GM04504 (cell line): ENCODE measurements at regions not wholly inside any gene's neighbourhood (a gene's known extent, or its start where the extent isn't known, plus 50 kb on each side); places are given as distances from the start of the nearest gene placed in this dataset.

ENCODE experiments used
- DNase-seq: peaks from one replicate; pipeline ENCODE4 v3.0.0-alpha.2; 2012; ENCODE audit warnings: low read depth

GRCh38 chr2:238963161-238963970 lies 115.5 kb downstream of the TWIST2 start:
- no peak for DNase-seq

GRCh38 chr2:238963971-238964328 lies 116.1 kb downstream of the TWIST2 start:
- DNase-seq, result no peak

DNA sequence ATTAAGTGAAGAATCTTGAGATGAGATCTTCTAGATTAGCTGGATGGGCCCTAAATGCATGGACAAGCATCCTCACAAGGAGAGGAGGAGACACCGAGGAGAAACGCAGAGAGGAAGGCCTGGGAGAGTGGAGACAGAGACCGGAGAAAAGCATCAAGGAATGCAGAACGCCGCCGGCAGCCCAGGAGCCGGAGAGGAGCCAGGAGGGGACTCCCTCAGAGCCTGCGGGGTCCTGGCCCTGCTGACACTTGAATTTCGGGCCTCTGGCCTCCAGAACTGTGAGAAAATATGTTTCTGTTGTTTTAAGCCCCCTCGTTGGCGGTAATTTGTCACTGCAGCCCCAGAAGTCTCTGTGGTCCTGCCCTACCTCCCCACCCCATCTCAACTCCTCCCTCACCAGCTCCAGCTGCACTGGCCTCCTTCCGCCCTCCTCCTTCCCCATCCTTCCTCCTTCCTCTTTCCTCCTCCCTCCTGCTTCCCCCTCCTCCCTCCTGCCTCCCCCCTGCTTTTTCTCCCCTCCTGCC lies 116.7 kb downstream of the TWIST2 start:
- no peak for DNase-seq

GRCh38 chr2:238965371-238966071 lies 117.6 kb downstream of the TWIST2 start:
- DNase-seq, result no peak

DNA sequence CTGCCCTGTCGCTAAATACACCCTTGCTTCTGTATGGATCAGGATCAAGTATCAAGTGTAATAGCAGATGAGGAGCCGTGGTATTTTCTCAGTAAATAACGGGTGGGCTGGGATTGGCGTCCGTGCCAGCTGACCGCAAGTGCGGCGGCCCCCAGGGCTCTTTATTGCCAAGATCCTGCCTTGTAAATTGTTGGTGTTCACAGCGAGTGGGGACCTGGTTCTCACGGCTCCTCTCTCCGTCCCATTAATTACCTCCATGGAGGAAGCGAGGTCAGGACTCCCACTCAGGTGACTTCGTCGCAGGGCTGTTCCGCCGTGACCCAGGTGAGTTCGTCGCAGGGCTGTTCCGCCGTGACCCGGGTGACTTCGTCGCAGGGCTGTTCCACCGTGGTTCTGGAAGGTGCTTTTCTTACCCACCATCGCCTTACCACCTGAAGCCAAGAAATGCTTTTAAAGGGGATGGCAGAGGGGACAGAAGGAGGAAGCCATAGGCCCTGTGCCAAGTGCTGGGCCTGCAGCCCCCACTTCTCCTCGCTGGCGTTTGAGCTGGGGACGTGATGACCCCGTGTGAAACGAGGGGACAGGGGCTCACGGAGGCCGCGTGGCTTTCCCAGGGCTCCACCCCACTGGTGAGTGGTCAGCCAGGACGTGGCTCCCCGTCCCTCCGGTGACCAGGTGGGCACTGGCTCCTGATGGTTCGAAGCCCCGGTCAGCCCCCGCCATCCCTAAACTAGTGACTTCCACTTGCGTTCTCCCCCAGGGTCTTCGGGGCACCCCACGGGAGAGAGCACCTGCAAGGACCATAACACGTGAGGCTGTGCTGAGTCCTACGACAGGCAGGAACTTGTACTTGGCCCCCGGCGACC lies 118.4 kb downstream of the TWIST2 start:
- DNase-seq, result no peak

GRCh38 chr2:238967031-238967977 lies 119.4 kb downstream of the TWIST2 start:
- no peak for DNase-seq

GRCh38 chr2:238967978-238968360 lies 120.1 kb downstream of the TWIST2 start:
- no peak for DNase-seq

- no peak for DNase-seq
Measured at GRCh38 chr2:238968616-238969384, 120.9 kb downstream of the TWIST2 start.

- no peak for DNase-seq
Measured at GRCh38 chr2:238969857-238970256, 122.0 kb downstream of the TWIST2 start.

- peak; percentile 36 for DNase-seq
Measured at GRCh38 chr2:238970553-238971081, 122.7 kb downstream of the TWIST2 start.

GRCh38 chr2:238971318-238972145 lies 123.6 kb downstream of the TWIST2 start:
- DNase-seq, result no peak

DNA sequence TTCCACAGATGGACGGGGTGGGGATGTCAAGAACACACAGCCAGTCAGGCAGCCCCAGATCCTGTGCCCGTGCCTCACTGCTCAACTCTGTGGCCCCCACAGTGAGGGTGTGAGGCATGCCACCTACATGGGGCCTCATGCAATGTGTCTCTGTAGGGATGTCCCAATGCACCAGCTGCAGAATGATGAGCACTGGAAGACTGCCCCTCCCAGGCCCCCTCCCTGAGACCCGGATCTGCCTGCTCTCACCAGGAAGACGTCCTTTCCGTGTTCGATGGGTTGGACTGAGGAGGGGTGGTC lies 124.2 kb downstream of the TWIST2 start:
- no peak for DNase-seq

DNA sequence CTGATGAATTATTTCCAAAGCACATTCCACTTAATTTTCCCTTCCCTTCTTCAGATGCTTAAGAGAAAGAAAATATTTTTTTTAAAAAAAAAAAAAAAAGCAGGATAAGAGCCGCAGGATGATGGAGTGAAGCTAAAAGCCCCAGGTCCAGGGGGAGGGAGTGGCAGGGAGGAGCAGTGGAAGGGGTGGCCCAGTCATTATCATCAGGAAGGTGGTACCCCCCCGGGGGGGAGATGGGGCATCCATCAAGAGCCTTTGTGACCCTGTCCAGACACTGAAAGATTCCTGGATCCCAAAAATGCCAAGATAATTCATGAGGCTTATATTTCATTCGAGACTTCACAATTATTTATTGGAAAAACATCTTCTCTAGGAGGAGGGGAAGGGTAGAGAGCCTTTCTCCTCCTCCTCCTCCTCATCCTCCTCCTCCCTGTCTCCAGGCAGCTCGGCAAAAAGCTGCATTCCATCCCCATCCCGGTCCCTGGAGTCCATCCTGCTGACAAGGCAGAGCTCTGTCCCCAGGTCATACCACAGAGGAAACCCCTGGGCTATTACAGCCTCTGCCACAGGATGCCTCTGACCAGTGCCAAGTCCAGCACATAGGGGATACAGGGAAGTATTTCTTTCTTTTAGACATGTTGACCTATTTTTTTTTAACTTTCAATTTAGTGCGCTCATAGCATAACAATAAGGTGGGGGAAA lies 125.3 kb downstream of the TWIST2 start:
- no peak for DNase-seq

- DNase-seq, result no peak
Measured at GRCh38 chr2:238974081-238974480, 126.2 kb downstream of the TWIST2 start.

- peak; percentile 89 for DNase-seq
Measured at GRCh38 chr2:238974501-238975166, 126.7 kb downstream of the TWIST2 start.

GRCh38 chr2:238975408-238975807 lies 127.5 kb downstream of the TWIST2 start:
- DNase-seq, result no peak

GRCh38 chr2:238978497-238978896 lies 130.6 kb downstream of the TWIST2 start:
- no peak for DNase-seq

DNA sequence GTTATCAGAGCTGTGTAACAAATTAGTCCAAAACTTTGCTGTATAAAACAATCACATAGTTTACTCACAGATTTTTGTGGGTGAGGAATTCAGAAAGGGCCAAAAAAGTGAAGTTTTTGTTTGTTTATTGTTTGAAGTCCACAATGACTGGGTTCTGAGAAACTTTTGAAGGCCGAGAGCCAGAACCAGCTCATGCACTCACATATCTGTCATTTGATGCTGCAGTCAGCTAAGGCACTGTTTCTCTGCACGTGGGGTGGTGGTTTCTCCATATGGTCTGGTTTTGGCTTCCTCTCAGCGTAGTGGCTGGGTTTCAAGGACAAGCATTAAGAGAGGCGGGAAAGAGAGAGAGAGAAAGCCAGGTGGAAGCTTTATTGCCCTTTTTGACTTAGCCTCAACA lies 131.8 kb downstream of the TWIST2 start:
- no peak for DNase-seq
